Pulmonary artery endothelial cell (primary cell): ENCODE measurements at regions not wholly inside any gene's neighbourhood (a gene's known extent, or its start where the extent isn't known, plus 50 kb on each side); places are given as distances from the start of the nearest gene placed in this dataset.
"Not testable (repeated sequence)": the region's sequence is repeated elsewhere in the genome, so short reads cannot be mapped to it uniquely, and the experiment has no call there.

Source experiments
- DNase-seq: peaks from one replicate; pipeline ENCODE4 v3.0.0-alpha.2; 2011; ENCODE audit warnings: low read depth, low spot score

- no peak for DNase-seq
Measured at GRCh38 chr21:32884062-32884461, 112.5 kb upstream of the PAXBP1 start.

- DNase-seq: no peak
Measured at GRCh38 chr21:32886339-32886738, 114.8 kb upstream of the PAXBP1 start.

GRCh38 chr21:32887026-32887425, 115.5 kb upstream of the PAXBP1 start:
- DNase-seq: no peak

GRCh38 chr21:32888971-32889370, 117.4 kb upstream of the PAXBP1 start:
- DNase-seq: no peak

GRCh38 chr21:32889596-32889995, 118.0 kb upstream of the PAXBP1 start:
- no peak for DNase-seq

- DNase-seq: no peak
Measured at GRCh38 chr21:32894321-32894720, 122.8 kb upstream of the PAXBP1 start.

GRCh38 chr21:32900814-32901213, 124.9 kb upstream of the OLIG2 start:
- DNase-seq: no peak

- DNase-seq: no peak
Measured at GRCh38 chr21:32907521-32907920, 118.2 kb upstream of the OLIG2 start.

- no peak for DNase-seq
Measured at GRCh38 chr21:32908534-32908933, 117.2 kb upstream of the OLIG2 start.

- no peak for DNase-seq
Measured at GRCh38 chr21:32909393-32909792, 116.3 kb upstream of the OLIG2 start.

- no peak for DNase-seq
Measured at GRCh38 chr21:32914424-32915039, 111.2 kb upstream of the OLIG2 start.

- DNase-seq: no peak
Measured at GRCh38 chr21:32915099-32915498, 110.6 kb upstream of the OLIG2 start.

- no peak for DNase-seq
Measured at GRCh38 chr21:32916088-32916487, 109.6 kb upstream of the OLIG2 start.

GRCh38 chr21:32916522-32917099, 109.1 kb upstream of the OLIG2 start:
- DNase-seq: no peak

GRCh38 chr21:32917362-32918135, 108.2 kb upstream of the OLIG2 start:
- DNase-seq: no peak

GRCh38 chr21:32918478-32919120, 107.1 kb upstream of the OLIG2 start:
- no peak for DNase-seq

GRCh38 chr21:32920474-32920873, 105.3 kb upstream of the OLIG2 start:
- DNase-seq: no peak

GRCh38 chr21:32921632-32922230, 104.0 kb upstream of the OLIG2 start:
- DNase-seq: no peak

GRCh38 chr21:32925098-32925497, 100.6 kb upstream of the OLIG2 start:
- DNase-seq: no peak

- no peak for DNase-seq
Measured at GRCh38 chr21:32929633-32930038, 96.1 kb upstream of the OLIG2 start.

- no peak for DNase-seq
Measured at GRCh38 chr21:32930673-32931072, 95.1 kb upstream of the OLIG2 start.

GRCh38 chr21:32934068-32934467, 91.7 kb upstream of the OLIG2 start:
- DNase-seq: not testable (repeated sequence)
